ENCODE measurements at regions not wholly inside any gene's neighbourhood (a gene's known extent, or its start where the extent isn't known, plus 50 kb on each side); places are given as distances from the start of the nearest gene placed in this dataset.
"Not testable (repeated sequence)": the region's sequence is repeated elsewhere in the genome, so short reads cannot be mapped to it uniquely, and the experiment has no call there.

GRCh38 chr5:62237944-62238343 is 68.1 kb upstream of the KIF2A start:
- TF ChIP-seq, protein P1, sequence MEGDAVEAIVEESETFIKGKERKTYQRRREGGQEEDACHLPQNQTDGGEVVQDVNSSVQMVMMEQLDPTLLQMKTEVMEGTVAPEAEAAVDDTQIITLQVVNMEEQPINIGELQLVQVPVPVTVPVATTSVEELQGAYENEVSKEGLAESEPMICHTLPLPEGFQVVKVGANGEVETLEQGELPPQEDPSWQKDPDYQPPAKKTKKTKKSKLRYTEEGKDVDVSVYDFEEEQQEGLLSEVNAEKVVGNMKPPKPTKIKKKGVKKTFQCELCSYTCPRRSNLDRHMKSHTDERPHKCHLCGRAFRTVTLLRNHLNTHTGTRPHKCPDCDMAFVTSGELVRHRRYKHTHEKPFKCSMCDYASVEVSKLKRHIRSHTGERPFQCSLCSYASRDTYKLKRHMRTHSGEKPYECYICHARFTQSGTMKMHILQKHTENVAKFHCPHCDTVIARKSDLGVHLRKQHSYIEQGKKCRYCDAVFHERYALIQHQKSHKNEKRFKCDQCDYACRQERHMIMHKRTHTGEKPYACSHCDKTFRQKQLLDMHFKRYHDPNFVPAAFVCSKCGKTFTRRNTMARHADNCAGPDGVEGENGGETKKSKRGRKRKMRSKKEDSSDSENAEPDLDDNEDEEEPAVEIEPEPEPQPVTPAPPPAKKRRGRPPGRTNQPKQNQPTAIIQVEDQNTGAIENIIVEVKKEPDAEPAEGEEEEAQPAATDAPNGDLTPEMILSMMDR (conservative IDR thresholded peaks at IDR 0.05 in 1 of 2, IDR thresholded peaks at IDR 0.05 in 1 of 2; ENCODE audit: extremely low read depth in 1 of 2, insufficient read depth in 1 of 2, low read depth in 1 of 2, low read length in 2 of 2) = not testable (repeated sequence)
- not testable (repeated sequence) for TF ChIP-seq EZH2 (IDR thresholded peaks at IDR 0.05; ENCODE audit: borderline replicate concordance, low read length)
